HFF-Myc (cell line): ENCODE measurements at regions not wholly inside any gene's neighbourhood (a gene's known extent, or its start where the extent isn't known, plus 50 kb on each side); places are given as distances from the start of the nearest gene placed in this dataset.

Source experiments
- DNase-seq: peaks from one replicate; pipeline ENCODE4 v3.0.0-alpha.2; 2011; ENCODE audit warnings: low read depth; ENCODE audit errors: extremely low read depth
- H3K4me3 ChIP-seq: replicated peaks from 2 replicates; pipeline ENCODE4 v1.5.1; 2011; ENCODE audit warnings: low read depth, mild to moderate bottlenecking, control low read depth, low read length
- CTCF ChIP-seq: IDR thresholded peaks from 2 replicates; pipeline ENCODE4 v1.5.1; 2012; ENCODE audit warnings: mild to moderate bottlenecking, low read depth, low read length, control low read depth; ENCODE audit errors: missing control alignments

GRCh38 chr4:80124246-80125211 lies 51.5 kb upstream of the ANTXR2 start:
- DNase-seq, result no peak
- no peak for TF ChIP-seq CTCF
- H3K4me3 ChIP-seq, result no peak overlapping the region
